Esophagus squamous epithelium (tissue), 4 donors: ENCODE measurements at regions not wholly inside any gene's neighbourhood (a gene's known extent, or its start where the extent isn't known, plus 50 kb on each side); places are given as distances from the start of the nearest gene placed in this dataset.

Experiments
- POLR2A ChIP-seq, 4 donors: fragments of 450-650 bp; IDR thresholded peaks; one replicate each; pipeline ENCODE4 v1.6.1; 2017; ENCODE audit warnings: antibody characterized with exemption in 4 of 4, mild to moderate bottlenecking in 4 of 4, moderate library complexity in 3 of 4
- TF ChIP-seq, protein P1 (sequence below), 6 experiments: fragments of 450-650 bp in 4 of 6; fragments of 200-600 bp in 2 of 6; sonication (generic) in 2 of 6; IDR thresholded peaks; one replicate each; pipeline ENCODE4 v1.5.1; 2016 to 2019; ENCODE audit warnings: antibody characterized with exemption in 6 of 6, mild to moderate bottlenecking in 4 of 6, moderate library complexity in 4 of 6

DNA sequence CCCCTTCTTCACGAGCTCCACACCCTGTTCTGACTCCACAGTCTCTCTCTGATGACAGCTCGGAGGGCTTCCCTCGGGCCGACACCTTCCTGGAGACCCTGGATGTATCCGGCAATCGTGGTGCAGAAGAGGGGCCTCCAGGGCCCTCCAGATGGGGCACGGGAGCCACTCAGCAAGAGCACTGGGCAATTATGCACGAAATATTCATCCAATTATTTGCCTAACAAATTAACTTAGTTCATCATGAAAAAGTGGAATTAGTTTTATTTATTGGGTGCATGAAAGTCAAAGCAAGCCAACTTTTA, 277.3 kb upstream of the HDAC4 start:
- no peak for TF ChIP-seq POLR2A (IDR thresholded peaks at IDR 0.05)
- TF ChIP-seq, protein P1, sequence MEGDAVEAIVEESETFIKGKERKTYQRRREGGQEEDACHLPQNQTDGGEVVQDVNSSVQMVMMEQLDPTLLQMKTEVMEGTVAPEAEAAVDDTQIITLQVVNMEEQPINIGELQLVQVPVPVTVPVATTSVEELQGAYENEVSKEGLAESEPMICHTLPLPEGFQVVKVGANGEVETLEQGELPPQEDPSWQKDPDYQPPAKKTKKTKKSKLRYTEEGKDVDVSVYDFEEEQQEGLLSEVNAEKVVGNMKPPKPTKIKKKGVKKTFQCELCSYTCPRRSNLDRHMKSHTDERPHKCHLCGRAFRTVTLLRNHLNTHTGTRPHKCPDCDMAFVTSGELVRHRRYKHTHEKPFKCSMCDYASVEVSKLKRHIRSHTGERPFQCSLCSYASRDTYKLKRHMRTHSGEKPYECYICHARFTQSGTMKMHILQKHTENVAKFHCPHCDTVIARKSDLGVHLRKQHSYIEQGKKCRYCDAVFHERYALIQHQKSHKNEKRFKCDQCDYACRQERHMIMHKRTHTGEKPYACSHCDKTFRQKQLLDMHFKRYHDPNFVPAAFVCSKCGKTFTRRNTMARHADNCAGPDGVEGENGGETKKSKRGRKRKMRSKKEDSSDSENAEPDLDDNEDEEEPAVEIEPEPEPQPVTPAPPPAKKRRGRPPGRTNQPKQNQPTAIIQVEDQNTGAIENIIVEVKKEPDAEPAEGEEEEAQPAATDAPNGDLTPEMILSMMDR (IDR thresholded peaks at IDR 0.05) = no peak
